ENCODE measurements at regions not wholly inside any gene's neighbourhood (a gene's known extent, or its start where the extent isn't known, plus 50 kb on each side); places are given as distances from the start of the nearest gene placed in this dataset.

GRCh38 chr16:8063159-8063558 is 527.2 kb downstream of the TMEM114 start:
- H3K27me3 Mint-ChIP-seq (ENCODE audit: low read depth), result peaks cover 14% of the 10 kb centered on the region
- no peak overlapping the region for H3K4me3 Mint-ChIP-seq
- TF ChIP-seq CTCF (conservative IDR thresholded peaks at IDR 0.05), result no peak
- H3K9me3 Mint-ChIP-seq, result peaks cover 15% of the 10 kb centered on the region
- no peak for DNase-seq (ENCODE audit: low read depth, low spot score)
- H3K36me3 Mint-ChIP-seq (ENCODE audit: low read depth), result peaks cover 3% of the 10 kb centered on the region
- H3K27ac Mint-ChIP-seq (ENCODE audit: unreplicated experiment), result no peak overlapping the region
- no peaks in the 10 kb centered on the region for H3K4me1 Mint-ChIP-seq

GRCh38 chr16:8062677-8063076 is 527.6 kb downstream of the TMEM114 start:
- no peaks in the 10 kb centered on the region for H3K4me1 Mint-ChIP-seq
- TF ChIP-seq CTCF (conservative IDR thresholded peaks at IDR 0.05), result no peak
- no peak overlapping the region for H3K4me3 Mint-ChIP-seq
- peaks cover 14% of the 10 kb centered on the region for H3K27me3 Mint-ChIP-seq (ENCODE audit: low read depth)
- H3K9me3 Mint-ChIP-seq, result peaks cover 14% of the 10 kb centered on the region
- H3K27ac Mint-ChIP-seq (ENCODE audit: unreplicated experiment), result no peak overlapping the region
- no peak for DNase-seq (ENCODE audit: low read depth, low spot score)
- H3K36me3 Mint-ChIP-seq (ENCODE audit: low read depth), result peaks cover 3% of the 10 kb centered on the region

- H3K27me3 Mint-ChIP-seq (ENCODE audit: low read depth), result peaks cover 17% of the 10 kb centered on the region
- no peaks in the 10 kb centered on the region for H3K4me1 Mint-ChIP-seq
- no peak for DNase-seq (ENCODE audit: low read depth, low spot score)
- H3K4me3 Mint-ChIP-seq, result no peak overlapping the region
- no peaks in the 10 kb centered on the region for H3K36me3 Mint-ChIP-seq (ENCODE audit: low read depth)
- no peak for TF ChIP-seq CTCF (conservative IDR thresholded peaks at IDR 0.05)
- H3K27ac Mint-ChIP-seq (ENCODE audit: unreplicated experiment), result no peak overlapping the region
- H3K9me3 Mint-ChIP-seq, result peaks cover 7% of the 10 kb centered on the region
Observed at GRCh38 chr16:8055761-8056160, 534.5 kb downstream of the TMEM114 start.

GRCh38 chr16:8053437-8053836 is 536.9 kb downstream of the TMEM114 start:
- Mint-ChIP-seq H3K27ac (ENCODE audit: unreplicated experiment) (peak overlapping the region; percentile 59), H3K27me3 (ENCODE audit: low read depth) (peaks cover 20% of the 10 kb centered on the region)

GRCh38 chr16:8048433-8048832 is 541.9 kb downstream of the TMEM114 start:
- Mint-ChIP-seq H3K36me3 (ENCODE audit: low read depth) (no peaks in the 10 kb centered on the region), H3K4me1 (no peaks in the 10 kb centered on the region), H3K27me3 (ENCODE audit: low read depth) (peaks cover 17% of the 10 kb centered on the region), H3K9me3 (peaks cover 9% of the 10 kb centered on the region), H3K27ac (ENCODE audit: unreplicated experiment) (no peak overlapping the region), H3K4me3 (no peak overlapping the region)
- no peak for TF ChIP-seq CTCF (conservative IDR thresholded peaks at IDR 0.05)
- DNase-seq (ENCODE audit: low read depth, low spot score), result no peak

More at GRCh38 chr16:8053437-8053836, 536.9 kb downstream of the TMEM114 start:
- no peak for TF ChIP-seq CTCF (conservative IDR thresholded peaks at IDR 0.05)
- DNase-seq (ENCODE audit: low read depth, low spot score), result no peak
- no peaks in the 10 kb centered on the region for H3K4me1 Mint-ChIP-seq
- peaks cover 9% of the 10 kb centered on the region for H3K9me3 Mint-ChIP-seq
- no peak overlapping the region for H3K4me3 Mint-ChIP-seq
- no peaks in the 10 kb centered on the region for H3K36me3 Mint-ChIP-seq (ENCODE audit: low read depth)

GRCh38 chr16:8047736-8048135 is 542.6 kb downstream of the TMEM114 start:
- H3K4me3 Mint-ChIP-seq, result no peak overlapping the region
- H3K4me1 Mint-ChIP-seq, result no peaks in the 10 kb centered on the region
- no peaks in the 10 kb centered on the region for H3K36me3 Mint-ChIP-seq (ENCODE audit: low read depth)
- DNase-seq (ENCODE audit: low read depth, low spot score), result no peak
- peaks cover 9% of the 10 kb centered on the region for H3K9me3 Mint-ChIP-seq
- no peak overlapping the region for H3K27ac Mint-ChIP-seq (ENCODE audit: unreplicated experiment)
- no peak for TF ChIP-seq CTCF (conservative IDR thresholded peaks at IDR 0.05)
- H3K27me3 Mint-ChIP-seq (ENCODE audit: low read depth), result peaks cover 15% of the 10 kb centered on the region

Measured in neural crest cell (in vitro differentiated cells).